GM12891 (cell line): ENCODE measurements at regions not wholly inside any gene's neighbourhood (a gene's known extent, or its start where the extent isn't known, plus 50 kb on each side); places are given as distances from the start of the nearest gene placed in this dataset.

Experiments
- POLR2A ChIP-seq: IDR thresholded peaks from 2 replicates; pipeline ENCODE4 v1.6.1; 2011; ENCODE audit warnings: low read depth, low read length, control low read depth
- POLR2AphosphoS5 ChIP-seq: IDR thresholded peaks from 2 replicates; pipeline ENCODE4 v1.6.1; 2011; ENCODE audit warnings: low read depth, low read length, control low read depth

DNA sequence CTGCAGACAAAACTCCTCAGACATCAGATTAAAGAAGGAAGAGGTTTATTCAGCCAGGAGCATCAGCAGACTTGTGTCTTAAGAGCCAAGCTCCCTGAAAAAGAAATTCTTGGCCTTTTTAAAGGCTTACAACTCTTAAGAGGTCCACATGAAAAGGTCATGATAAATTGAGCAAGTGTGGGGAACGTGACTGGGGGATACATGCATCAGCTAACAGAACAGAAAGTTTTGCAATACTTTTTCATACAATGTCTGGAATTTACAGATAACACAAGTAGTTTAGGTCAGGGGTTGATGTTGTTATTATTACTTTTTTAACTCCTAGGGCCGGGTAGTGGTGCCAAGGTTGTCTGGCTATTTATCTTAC, 55.6 kb upstream of the RBMX start:
- TF ChIP-seq POLR2A (no peak), POLR2AphosphoS5 (no peak)
